HG03432 (cell line): ENCODE measurements at regions not wholly inside any gene's neighbourhood (a gene's known extent, or its start where the extent isn't known, plus 50 kb on each side); places are given as distances from the start of the nearest gene placed in this dataset.
A peak's percentile ranks its signal among the peaks of the same experiment; 100 is the strongest.
"Not testable (repeated sequence)": the region's sequence is repeated elsewhere in the genome, so short reads cannot be mapped to it uniquely, and the experiment has no call there.

Source experiments
- ATAC-seq: cut with Tn5 transposase; IDR thresholded peaks from one replicate; pipeline ENCODE4 v1.9.1; 2021; ENCODE audit warnings: mild to moderate bottlenecking, moderate library complexity; ENCODE audit not compliant: unreplicated experiment

DNA sequence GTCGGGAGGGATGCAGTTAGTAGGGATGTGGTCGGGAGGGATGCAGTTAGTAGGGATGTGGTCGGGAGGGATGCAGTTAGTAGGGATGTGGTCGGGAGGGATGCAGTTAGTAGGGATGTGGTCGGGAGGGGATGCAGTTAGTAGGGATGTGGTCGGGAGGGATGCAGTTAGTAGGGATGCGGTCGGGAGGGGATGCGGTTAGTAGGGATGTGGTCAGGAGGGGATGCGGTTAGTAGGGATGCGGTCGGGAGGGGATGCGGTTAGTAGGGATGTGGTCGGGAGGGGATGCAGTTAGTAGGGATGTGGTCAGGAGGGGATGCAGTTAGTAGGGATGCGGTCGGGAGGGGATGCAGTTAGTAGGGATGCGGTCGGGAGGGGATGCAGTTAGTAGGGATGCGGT lies 96.2 kb downstream of the BDH1 start:
- ATAC-seq, result not testable (repeated sequence)

DNA sequence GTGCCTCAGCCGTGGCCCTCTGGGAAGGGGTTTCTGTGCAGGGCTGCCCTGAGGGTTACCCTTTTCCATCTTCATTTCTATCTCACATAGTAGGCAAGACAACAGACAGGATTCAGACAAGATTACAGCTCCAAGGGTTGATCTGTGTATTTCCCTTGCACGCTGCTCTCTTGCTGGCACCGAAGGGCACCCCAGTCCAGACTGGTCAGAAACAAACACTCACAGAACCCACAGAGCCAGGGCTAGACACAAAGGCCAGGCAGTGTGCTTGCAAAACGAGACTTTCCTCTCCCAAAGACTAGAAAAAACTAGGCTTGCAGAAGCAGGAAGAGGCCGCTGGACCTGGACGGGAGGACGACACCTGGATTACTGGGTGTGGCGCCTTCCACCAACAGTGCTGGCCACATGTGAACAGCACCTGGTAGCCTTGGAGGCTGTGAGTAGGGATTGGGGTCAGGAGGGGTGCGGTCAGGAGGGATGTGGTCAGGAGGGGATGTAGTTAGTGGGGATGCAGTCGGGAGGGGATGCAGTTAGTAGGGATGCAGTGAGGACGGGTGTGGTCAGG lies 96.8 kb downstream of the BDH1 start:
- ATAC-seq, result no peak

DNA sequence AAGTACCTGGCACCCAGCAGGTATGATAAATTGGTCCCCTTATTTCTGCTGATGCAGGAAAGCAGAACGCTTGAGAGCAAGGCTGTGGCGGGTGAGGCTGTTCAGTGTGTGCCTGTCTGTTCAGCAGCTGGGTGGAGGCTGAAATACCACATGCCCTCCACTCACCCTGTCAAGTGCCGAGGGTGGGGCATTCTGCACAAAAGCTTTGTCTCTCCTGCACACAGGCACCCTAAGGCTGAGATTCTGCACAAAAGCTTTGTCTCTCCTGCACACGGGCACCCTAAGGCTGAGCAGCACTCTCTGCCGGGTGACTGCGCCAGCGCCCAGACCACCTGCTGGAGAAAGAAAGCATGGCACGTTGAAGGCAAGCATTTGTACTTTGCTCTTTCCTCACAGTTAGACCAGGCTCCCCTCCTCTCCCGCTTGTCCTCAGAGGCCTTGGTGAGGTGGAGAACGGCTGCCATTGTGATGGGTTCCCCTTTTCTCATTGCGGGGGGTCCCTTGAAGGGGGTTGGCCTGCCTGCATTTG lies 97.5 kb downstream of the BDH1 start:
- ATAC-seq, result no peak

DNA sequence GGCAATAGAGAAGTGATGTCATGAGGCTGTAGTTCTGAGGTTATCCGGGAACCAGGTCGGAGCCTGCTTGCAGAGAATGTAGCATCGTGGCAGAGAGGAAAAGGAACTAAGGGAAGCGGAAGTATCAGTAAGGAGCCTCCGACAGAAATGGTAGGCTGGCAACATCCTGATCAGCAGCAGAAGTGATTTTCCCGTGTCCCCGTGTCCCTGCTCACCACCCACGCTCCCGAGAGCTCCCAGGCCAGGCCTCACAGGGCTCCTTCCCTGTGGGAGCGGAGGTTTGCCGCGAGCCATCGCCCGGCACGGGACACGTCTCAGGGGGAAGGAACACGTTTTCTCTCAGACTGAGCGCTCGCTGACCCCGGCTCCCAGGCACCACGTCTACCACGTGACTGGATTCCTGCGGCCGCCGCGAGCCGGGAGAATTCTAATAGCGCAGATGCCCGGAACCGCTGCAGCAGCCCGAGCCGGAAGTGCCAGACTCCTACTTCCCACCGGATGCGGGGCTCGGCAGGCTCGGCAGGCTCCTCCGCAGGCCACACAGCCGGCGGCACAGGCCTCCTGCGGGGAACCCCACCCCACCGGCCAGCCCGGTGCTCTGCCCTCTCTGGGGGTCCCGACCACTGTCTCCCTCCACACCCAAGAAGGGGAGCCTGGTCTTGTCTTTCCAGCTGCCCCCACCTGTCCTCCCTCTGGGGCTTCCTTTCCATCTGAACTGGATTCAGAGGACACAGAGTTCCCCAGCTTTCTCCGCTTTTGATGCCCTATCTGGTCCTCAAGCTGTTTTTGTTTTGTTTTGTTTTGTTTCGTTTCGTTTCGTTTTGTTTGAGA lies 99.3 kb downstream of the BDH1 start:
- peak; percentile 74 for ATAC-seq

DNA sequence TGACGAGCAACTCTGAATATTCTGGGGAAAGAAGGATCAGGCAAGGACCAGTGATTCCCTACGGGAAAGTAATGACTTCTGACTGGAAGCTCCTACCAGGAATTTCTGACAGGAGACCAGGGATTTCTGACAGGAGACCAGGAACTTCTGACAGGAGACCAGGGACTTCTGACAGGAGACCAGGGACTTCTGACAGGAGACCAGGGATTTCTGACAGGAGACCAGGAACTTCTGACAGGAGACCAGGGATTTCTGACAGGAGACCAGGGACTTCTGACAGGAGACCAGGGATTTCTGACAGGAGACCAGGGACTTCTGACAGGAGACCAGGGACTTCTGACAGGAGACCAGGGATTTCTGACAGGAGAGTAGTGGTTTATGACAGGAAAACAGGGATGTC lies 100.9 kb downstream of the BDH1 start:
- ATAC-seq, result not testable (repeated sequence)

DNA sequence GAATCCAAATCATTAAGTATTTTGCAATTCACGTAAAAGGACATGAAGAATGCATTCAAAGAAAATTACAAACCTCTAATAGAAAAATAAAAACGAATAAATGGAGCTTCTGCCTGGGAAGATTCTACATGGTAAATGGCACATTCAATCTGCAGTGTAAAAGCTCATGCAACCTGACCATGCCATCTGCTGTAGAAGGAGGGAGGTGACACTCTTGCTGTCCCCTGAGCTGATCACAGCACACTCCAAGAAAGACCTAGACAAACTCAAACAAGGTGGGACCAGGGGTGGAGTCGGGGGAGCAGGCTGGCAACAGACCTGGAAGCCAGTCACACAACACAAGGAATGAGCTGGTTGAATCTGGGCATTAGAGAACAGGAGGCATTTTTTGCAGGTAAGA lies 101.8 kb downstream of the BDH1 start:
- ATAC-seq, result no peak

DNA sequence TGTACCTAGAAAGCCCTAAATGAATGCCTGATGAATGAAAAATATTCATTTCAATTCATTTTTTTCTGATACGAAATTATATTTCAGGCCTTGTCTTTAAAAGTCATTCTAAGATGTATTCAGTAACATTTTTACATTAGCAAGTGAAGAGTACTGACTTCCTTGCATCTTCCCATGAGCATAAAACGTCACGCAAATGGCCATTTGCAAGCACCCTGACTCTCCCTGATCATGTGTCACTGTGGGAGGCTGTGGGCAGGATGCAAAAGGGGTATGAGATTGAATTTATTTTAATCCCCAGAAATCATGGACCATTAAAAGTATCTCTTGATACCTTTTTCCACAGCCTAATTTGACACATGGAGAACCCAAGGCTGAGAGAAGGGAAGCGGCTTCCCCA lies 105.0 kb downstream of the BDH1 start:
- no peak for ATAC-seq

DNA sequence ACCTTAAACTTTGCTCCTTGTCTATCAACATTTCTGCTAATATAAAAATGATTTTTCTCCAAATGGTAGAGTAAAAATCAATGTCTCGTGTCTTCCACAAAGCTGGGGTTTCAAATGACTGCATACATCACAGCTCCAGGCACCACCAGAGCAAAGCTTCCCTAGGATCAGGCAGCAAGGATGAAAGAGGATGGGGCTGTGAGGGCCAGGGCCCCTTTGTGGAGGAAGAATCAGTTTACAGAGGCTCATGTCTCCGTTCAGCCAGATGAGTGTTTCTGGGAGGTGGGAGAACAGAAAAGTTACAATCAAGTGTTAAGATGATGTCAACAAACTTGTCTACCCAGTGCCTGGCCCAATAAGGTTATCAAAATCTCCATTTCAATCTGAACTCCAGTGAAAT lies 105.5 kb downstream of the BDH1 start:
- ATAC-seq, result no peak

DNA sequence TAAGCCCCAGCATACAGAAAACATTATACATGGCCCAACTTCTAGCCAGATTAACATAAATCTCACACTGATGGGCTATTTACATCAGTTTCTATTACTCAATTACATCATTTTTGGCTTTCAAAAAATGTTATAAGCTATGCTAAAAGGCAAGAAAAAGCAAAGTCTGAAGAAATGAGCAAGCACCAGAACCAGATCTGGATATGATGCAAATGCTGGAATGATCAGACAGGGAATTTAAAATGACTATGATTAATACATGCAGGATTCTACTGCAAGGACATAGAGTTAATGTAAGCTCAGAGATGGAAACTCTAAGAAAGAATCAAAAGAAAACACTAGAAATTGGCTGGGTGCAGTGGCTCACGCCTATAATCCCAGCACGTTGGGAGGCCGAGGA lies 106.6 kb downstream of the BDH1 start:
- ATAC-seq, result not testable (repeated sequence)

DNA sequence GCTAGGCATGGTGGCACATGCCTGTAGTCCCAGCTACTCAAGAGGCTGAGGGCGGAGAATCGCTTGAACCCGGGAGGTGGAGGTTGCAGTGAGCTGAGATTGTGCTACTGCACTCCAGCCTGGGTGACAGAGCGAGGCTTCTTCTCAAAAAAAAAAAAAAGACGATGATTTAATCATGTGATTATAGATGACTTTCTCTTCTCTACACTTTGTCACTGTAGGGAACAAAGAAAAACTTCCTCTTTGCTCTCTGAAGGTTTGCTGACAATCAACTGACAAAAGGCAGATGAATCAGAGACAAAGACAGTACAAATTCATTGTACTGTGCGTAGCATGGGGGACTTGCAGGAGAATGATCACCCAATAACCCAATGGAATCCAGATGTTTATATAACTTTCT lies 108.0 kb downstream of the BDH1 start:
- not testable (repeated sequence) for ATAC-seq

DNA sequence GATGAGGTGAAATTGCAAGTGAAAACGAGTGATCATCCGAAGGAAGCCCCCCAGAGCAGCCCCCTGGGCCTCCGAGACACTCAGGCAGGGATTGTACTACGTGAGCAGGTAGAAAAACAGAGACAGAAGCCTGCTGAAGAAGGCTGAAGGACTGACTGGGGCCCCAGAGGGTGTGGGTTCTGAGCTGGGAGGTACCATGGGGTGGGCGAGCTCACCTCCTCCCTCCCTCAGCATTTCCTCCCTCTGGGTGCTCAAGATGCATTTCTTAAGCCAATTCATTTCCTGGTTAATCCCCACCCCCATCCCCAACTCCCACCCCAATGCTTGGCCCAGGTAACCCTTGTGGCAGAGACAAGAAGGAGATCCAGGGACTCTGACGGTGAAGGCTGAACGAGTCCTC lies 108.7 kb downstream of the BDH1 start:
- no peak for ATAC-seq

DNA sequence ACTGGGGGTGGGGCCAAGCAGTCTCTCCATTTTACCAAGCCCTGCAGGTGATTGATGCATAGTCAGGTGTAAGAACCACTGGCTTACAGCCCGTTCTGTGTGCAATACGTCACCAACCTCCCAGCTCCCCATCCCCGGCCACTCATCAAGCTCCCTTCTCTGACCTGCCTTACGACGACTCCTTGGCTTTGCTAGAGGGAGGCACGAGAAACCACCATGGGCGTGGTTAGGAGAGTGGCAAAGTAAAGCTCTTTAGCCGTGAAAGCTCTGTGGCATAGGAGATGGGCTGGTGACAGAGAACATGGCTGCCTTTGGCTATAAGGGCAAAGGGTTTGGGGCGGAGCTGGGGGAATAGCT lies 109.1 kb downstream of the BDH1 start:
- no peak for ATAC-seq

DNA sequence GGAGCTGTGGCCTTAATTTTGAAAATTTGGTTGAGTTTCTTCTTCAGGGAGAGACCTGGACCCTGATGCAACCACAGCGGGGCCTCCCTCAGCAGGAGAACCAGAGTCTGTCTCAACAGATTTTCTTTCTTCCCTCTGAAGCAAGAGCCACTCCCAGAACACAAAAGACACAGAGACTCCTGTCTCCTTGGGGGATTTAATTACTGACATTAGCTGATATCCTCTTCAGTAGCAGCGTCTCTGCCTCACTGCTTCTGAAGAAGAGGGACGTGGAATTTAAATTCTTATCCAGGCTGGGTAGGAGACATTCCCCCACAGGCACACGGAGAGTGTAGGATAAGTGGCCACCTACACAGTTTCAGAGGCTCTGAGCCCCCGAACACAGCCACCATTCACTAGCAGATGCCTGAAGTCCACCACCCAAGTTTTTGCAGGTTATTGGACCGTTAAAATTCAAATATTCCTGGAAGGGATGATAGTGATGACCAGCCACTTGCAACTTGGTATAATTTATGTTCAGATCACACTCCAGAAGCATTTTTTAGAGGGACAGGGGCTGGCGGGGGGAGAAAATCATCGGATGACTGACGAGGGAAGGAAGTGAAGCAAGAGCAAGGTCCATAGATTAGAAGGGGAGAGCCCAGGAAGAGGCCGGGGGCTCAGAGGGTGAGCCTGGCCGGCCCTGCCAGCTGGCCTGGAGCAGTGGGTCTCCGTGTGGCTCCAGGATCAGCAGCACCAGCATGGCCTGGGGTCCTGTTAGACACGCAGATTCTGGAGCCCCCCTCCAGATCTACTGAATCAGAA lies 109.7 kb downstream of the BDH1 start:
- ATAC-seq, result no peak

DNA sequence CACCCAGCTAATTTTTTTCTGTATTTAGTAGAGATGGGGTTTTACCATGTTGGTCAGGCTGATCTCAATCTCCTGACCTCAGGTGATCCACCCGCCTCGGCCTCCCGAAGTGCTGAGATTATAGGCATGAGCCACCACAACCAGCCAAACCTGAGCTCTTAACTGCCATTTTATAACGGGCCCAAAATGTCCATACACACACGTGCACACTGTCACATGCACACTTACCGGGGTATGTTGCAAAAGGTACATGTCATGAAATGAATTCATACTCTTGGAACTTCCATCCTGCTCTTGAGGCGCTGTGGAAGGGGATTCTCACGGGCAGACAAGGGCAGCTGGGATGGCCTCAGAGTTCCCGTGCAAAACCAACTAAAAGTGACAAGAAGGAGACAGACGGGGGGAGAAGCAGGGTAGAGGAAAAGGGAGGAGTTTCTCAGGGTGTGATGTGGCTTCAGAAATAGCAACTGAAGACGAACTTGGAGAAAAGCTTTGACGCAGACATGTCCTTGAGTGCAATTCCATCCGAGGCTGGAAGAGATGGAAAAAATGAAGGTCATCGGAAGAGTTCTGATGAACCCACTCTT lies 110.9 kb downstream of the BDH1 start:
- ATAC-seq, result no peak

DNA sequence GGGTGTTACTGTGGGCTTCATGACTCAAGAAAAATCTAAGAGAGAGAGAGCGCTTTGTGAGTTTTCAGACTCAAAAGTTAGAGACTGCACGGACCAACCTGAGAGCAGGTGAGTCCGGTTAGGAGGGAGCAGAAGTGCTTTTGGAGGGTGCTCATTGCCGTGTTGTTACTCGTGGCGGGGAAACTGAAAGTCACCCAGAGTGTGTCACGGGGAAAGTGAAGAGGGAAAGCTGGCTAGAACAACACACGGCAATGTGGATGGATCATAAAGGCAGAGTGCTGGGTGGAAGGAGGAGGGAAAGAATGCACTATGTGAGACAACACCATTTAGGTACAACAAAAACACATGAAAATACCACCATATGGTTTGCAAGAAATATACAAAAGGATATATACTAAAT lies 112.3 kb downstream of the BDH1 start:
- ATAC-seq, result no peak

DNA sequence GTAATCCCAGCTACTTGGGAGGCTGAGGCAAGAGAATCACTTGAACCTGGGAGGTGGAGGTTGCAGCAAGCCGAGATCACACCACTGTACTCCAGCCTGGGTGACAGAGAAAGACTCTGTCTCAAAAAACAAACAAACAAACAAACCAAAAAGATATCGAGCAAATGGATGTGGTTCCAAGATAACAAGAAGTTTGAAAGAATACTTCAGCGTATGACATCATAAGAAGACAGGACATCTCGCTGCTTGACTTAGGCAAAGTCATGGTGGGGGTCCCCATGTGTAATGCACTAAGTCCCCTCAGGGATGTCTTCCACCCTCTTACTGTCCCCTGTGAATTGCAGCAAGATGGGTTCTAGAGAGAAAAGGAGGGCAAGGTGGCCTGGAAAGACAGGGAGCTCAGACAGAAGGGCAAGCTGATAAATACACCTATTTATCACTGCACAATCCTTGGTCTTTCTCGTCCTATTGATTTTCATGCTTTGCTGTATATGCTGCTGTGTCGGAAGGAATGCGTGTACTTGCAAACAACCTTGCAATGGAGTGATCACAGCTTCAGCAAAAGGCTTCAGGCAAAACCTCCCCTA lies 115.0 kb downstream of the BDH1 start:
- no peak for ATAC-seq

DNA sequence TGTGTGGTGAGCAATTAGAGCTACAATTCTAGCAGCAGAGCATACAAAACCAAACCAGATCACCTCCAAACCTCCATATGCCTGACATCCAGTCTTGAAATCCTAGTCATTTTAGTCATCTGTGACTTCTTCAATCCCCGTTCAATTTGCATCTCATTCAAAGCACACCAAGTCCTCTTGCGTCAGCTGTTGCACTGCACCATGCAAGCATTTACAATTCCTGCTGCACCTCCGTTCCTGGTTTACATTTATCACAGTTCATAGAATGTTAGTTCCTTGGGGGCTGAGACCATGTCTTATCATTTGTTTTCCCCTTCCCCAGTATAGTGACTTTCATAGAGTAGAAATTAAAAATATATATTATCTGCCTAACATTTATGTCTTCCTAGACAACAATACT lies 116.9 kb downstream of the BDH1 start:
- no peak for ATAC-seq

DNA sequence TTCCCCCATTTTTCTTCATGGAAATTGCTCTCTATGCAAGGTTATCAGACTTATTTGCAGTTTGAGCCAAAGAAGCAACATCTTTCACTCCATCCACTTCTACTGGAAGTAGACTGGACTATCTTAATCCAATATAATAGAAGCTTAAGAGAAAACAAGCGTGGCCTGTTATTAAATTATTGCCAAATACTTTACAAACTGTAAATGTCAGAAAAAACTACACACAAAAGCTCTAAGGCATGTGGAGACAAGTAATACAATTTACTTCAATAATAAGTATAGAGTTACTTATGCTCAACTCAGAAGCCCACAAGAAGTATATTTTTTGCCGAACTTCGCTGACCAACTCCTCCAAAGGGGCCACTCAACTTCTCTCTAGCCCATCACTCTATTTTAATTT lies 120.3 kb downstream of the BDH1 start:
- ATAC-seq, result no peak

DNA sequence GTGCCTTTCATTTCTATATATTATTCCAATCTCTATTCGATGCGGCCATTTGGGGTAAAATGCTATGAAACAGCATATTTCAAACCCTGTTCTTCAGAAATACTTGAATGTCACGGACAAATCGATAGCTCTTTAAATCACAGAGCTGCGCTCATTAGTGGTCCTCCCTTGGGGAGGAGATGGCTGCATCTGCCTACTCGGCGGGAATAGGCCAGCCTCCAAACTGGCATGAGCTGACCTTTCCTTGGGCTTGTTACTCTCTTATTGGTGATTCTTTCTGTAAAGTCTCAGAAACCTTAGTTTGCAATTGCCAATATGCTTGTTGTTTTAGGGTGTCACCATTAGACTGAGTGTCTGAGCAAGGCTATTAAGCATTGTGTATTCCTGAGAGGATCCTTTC lies 120.9 kb downstream of the BDH1 start:
- no peak for ATAC-seq

DNA sequence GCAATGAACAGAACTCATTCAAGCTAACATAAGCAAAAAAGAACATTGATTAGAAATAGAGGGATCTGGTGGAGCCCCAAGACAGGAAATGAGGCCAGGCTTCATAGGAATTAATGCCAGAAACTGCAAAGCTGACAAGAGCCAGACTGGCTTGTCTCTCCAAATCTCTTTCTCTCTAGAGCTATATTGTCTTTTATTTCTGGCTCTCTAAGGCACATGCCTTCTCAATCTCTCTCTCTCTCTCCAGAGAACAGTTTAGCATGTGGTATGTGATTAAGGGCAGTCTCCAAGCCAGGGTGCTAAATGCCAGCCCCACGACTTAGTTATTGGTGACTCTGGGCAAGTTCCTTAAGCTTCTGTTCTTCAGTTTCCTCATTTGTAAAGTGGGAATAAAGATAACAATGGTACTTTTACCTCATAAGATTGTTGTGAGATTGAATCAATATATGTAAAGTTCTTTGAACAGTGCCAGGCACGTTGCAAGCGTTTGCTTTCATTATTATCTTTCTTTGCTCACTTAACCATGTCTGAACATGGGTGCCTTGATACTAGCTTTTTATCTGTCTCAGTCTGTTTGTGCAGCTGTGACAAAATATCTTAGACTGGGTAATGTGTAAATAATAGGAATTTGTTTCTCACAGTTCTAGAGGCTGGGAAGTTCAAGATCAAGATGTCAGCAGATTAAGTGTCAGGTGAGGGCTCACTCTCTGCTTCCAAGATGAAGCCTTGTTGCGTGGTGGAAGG lies 123.2 kb downstream of the BDH1 start:
- no peak for ATAC-seq
